IMR-90 (cell line): ENCODE measurements at regions not wholly inside any gene's neighbourhood (a gene's known extent, or its start where the extent isn't known, plus 50 kb on each side); places are given as distances from the start of the nearest gene placed in this dataset.

ENCODE experiments used
- ATAC-seq: fragments of 200-7000 bp; cut with Tn5 transposase; 2 replicates; pipeline ENCODE4 v1.9.1; 2020; ENCODE audit warnings: low read depth, mild to moderate bottlenecking, moderate library complexity
- BruUV-seq: library from RNA; stranded (reverse); fragments of 400-500 nt; replicated peaks from 2 replicates; lab custom pipeline; 2021; lab: Mats Ljungman, UMichigan
- CTCF ChIA-PET: fragments of 300-600 bp; formaldehyde crosslinking; extraction: SDS; loops from one replicate; lab custom pipeline; 2021; ENCODE audit warnings: antibody characterized with exemption; lab: Yijun Ruan, JAX
- POLR2A ChIA-PET: fragments of 300-600 bp; sonication (Branson Sonifier 250); formaldehyde crosslinking; loops from one replicate; lab custom pipeline; 2022; ENCODE audit warnings: antibody characterized with exemption; ENCODE audit not compliant: unreplicated experiment; lab: Charles Lee
- DNase-seq: peaks from one replicate; pipeline ENCODE4 v3.0.0; 2013
- H2AFZ ChIP-seq: replicated peaks from 2 replicates; pipeline ENCODE3; 2013; ENCODE audit warnings: low read length, mild to moderate bottlenecking; ENCODE audit not compliant: poor library complexity
- H2AK5ac ChIP-seq: 2 replicates; pipeline ENCODE4 v1.6.1; 2013; ENCODE audit warnings: low read depth, low read length, inconsistent platforms
- H2AK9ac ChIP-seq: replicated peaks from 2 replicates; pipeline ENCODE3; 2013; ENCODE audit warnings: mild to moderate bottlenecking, low read depth, low read length, moderate library complexity; ENCODE audit not compliant: poor library complexity
- H2BK120ac ChIP-seq: 2 replicates; pipeline ENCODE4 v1.6.1; 2013; ENCODE audit warnings: low read depth, low read length, inconsistent platforms
- H2BK15ac ChIP-seq: 3 replicates; pipeline ENCODE4 v1.6.1; 2013; ENCODE audit warnings: low read depth, low read length, inconsistent platforms
- H2BK20ac ChIP-seq: 2 replicates; pipeline ENCODE4 v1.6.1; 2013; ENCODE audit warnings: low read depth, mild to moderate bottlenecking, inconsistent platforms, low read length, moderate library complexity
- H2BK5ac ChIP-seq: 2 replicates; pipeline ENCODE4 v1.6.1; 2013; ENCODE audit warnings: mild to moderate bottlenecking, low read depth, low read length, inconsistent platforms; ENCODE audit not compliant: poor library complexity, severe bottlenecking
- H3K14ac ChIP-seq: replicated peaks from 2 replicates; pipeline ENCODE4 v1.6.1; 2013; ENCODE audit warnings: low read depth, low read length, inconsistent platforms
- H3K18ac ChIP-seq: 2 replicates; pipeline ENCODE4 v1.6.1; 2013; ENCODE audit warnings: low read depth, low read length, control low read depth
- H3K23ac ChIP-seq: 2 replicates; pipeline ENCODE4 v1.6.1; 2013; ENCODE audit warnings: low read depth, low read length, inconsistent platforms
- H3K27ac ChIP-seq: 2 replicates; pipeline ENCODE4 v1.5.1; 2013; ENCODE audit warnings: mild to moderate bottlenecking, control low read depth, low read length; ENCODE audit not compliant: insufficient read depth
- H3K27me3 ChIP-seq: 2 replicates; pipeline ENCODE4 v1.6.1; 2013; ENCODE audit warnings: low read length; ENCODE audit not compliant: control insufficient read depth, insufficient read depth
- H3K36me3 ChIP-seq: 2 replicates; pipeline ENCODE4 v1.6.1; 2013; ENCODE audit warnings: low read length, mixed read lengths; ENCODE audit not compliant: control insufficient read depth, insufficient read depth
- H3K4ac ChIP-seq: 2 replicates; pipeline ENCODE4 v1.6.1; 2013; ENCODE audit warnings: low read depth, low read length, inconsistent platforms
- H3K4me1 ChIP-seq: 2 replicates; pipeline ENCODE4 v1.6.1; 2013; ENCODE audit warnings: low read length, mixed read lengths; ENCODE audit not compliant: control insufficient read depth, insufficient read depth
- H3K4me2 ChIP-seq: 2 replicates; pipeline ENCODE4 v1.6.1; 2013; ENCODE audit warnings: low read depth, mild to moderate bottlenecking, control low read depth, low read length, moderate library complexity
- H3K4me3 ChIP-seq: 2 replicates; pipeline ENCODE4 v1.5.1; 2013; ENCODE audit warnings: low read depth, mild to moderate bottlenecking, control low read depth, low read length, moderate library complexity; ENCODE audit not compliant: insufficient read depth
- H3K56ac ChIP-seq: 2 replicates; pipeline ENCODE4 v1.6.1; 2013; ENCODE audit warnings: low read length, inconsistent platforms; ENCODE audit not compliant: insufficient read depth; ENCODE audit errors: extremely low read depth
- H3K79me1 ChIP-seq, 2 experiments: 2 replicates each; pipeline ENCODE4 v1.6.1; 2013; ENCODE audit warnings: low read length in 2 of 2, inconsistent platforms in 1 of 2, low read depth in 1 of 2
- H3K9ac ChIP-seq: 2 replicates; pipeline ENCODE4 v1.6.1; 2013; ENCODE audit warnings: low read depth, low read length, control low read depth
- H3K9me1 ChIP-seq: 2 replicates; pipeline ENCODE4 v1.6.1; 2013; ENCODE audit warnings: low read length, inconsistent platforms; ENCODE audit not compliant: insufficient read depth
- H3K9me3 ChIP-seq: 2 replicates; pipeline ENCODE4 v1.6.1; 2013; ENCODE audit warnings: low read length; ENCODE audit not compliant: control insufficient read depth, insufficient read depth
- H4K20me1 ChIP-seq: 2 replicates; pipeline ENCODE4 v1.6.1; 2013; ENCODE audit warnings: low read length, inconsistent platforms; ENCODE audit not compliant: insufficient read depth
- H4K5ac ChIP-seq: 2 replicates; pipeline ENCODE4 v1.6.1; 2013; ENCODE audit warnings: mild to moderate bottlenecking, low read depth, low read length, control low read depth
- H4K8ac ChIP-seq, 2 experiments: 2 replicates each; pipeline ENCODE4 v1.6.1; 2013; ENCODE audit warnings: low read depth in 2 of 2, low read length in 2 of 2, control low read depth in 1 of 2, inconsistent platforms in 1 of 2
- H4K91ac ChIP-seq: 2 replicates; pipeline ENCODE4 v1.6.1; 2013; ENCODE audit warnings: low read depth, low read length, inconsistent platforms; ENCODE audit not compliant: insufficient read depth
- CTCF ChIP-seq: conservative IDR thresholded peaks from 2 replicates; pipeline ENCODE4 v1.5.1; 2012; ENCODE audit warnings: mild to moderate bottlenecking, low read depth, low read length, improper control_type of control experiment
- FOS ChIP-seq: fragments of 150-350 bp; IDR thresholded peaks from 2 replicates; pipeline ENCODE4 v1.6.1; 2016; ENCODE audit warnings: low read depth, low read length
- WGBS, 2 experiments: methylation state at CpG; one replicate each; pipeline versions ENCODE4 v1.1.5 to v1.1.7; 2013; ENCODE audit warnings: missing lambda C conversion rate in 2 of 2; ENCODE audit not compliant: insufficient read length in 1 of 2; ENCODE audit errors: extremely low coverage in 2 of 2; 5-methylcytosine and 5-hydroxymethylcytosine counted together
- dilution Hi-C: fragments of 300-500 bp; cut with HindIII; formaldehyde crosslinking; loops from one replicate; pipeline ENCODE4 v1.14.3; 2018; ENCODE audit warnings: low sequenced_read_pairs; ENCODE audit not compliant: unreplicated experiment
- in situ Hi-C: fragments of 300-500 bp; cut with MboI; formaldehyde crosslinking; loops from 3 replicates; pipeline ENCODE4 v1.14.3; 2019; ENCODE audit warnings: low sequenced_read_pairs, inconsistent platforms, mixed read lengths
- intact Hi-C: fragments of 100-400 bp; cut with micrococcal nuclease; formaldehyde crosslinking; loops from 2 replicates; pipeline ENCODE4 v1.10.0; 2022

GRCh38 chr3:180359953-180360279 lies 242.0 kb upstream of the TTC14 start:
- H3K9me3 ChIP-seq = no peaks in the 10 kb centered on the region
- no peak overlapping the region for H2BK20ac ChIP-seq
- intact Hi-C loops = no loop called here
- no peaks in the 10 kb centered on the region for H3K36me3 ChIP-seq
- no peak overlapping the region for H4K5ac ChIP-seq
- DNase-seq = no peak
- no peak overlapping the region for H3K14ac ChIP-seq
- H4K20me1 ChIP-seq = no peaks in the 10 kb centered on the region
- H3K9me1 ChIP-seq = no peaks in the 10 kb centered on the region
- H3K56ac ChIP-seq = no peak overlapping the region
- no peak for ATAC-seq
- no peak overlapping the region for H3K4me3 ChIP-seq
- no peak overlapping the region for H2BK5ac ChIP-seq
- H2BK15ac ChIP-seq = no peak overlapping the region
- H2BK120ac ChIP-seq = no peak overlapping the region
- POLR2A ChIA-PET = no interaction called here
- H3K79me1 ChIP-seq = no peaks in the 10 kb centered on the region
- no peak overlapping the region for H4K91ac ChIP-seq
- TF ChIP-seq CTCF (no peak), FOS (no peak)
- H3K4me2 ChIP-seq = no peak overlapping the region
- no peak overlapping the region for H4K8ac ChIP-seq
- H3K4me1 ChIP-seq = no peaks in the 10 kb centered on the region
- no peak overlapping the region for H2AFZ ChIP-seq
- no peaks in the 10 kb centered on the region for H3K27me3 ChIP-seq
- no CpG with 5 or more reads among the region's 2 CpGs for WGBS, 2 experiments
- CTCF ChIA-PET = interaction anchor here (1.5 kb wide), 1 partner anchor 9 kb away, joined by 3 read pairs; no protein-coding TSS in a partner anchor
- no peak overlapping the region for H2AK9ac ChIP-seq
- BruUV-seq = no TSS peak
- no peak overlapping the region for H3K4ac ChIP-seq
- in situ Hi-C loops = no loop called here
- no peak overlapping the region for H3K9ac ChIP-seq
- no peak overlapping the region for H3K23ac ChIP-seq
- no peak overlapping the region for H3K27ac ChIP-seq
- H2AK5ac ChIP-seq = no peak overlapping the region
- dilution Hi-C loops = no loop called here
- H3K18ac ChIP-seq = no peak overlapping the region
